ENCODE measurements at regions not wholly inside any gene's neighbourhood (a gene's known extent, or its start where the extent isn't known, plus 50 kb on each side); places are given as distances from the start of the nearest gene placed in this dataset.

DNA sequence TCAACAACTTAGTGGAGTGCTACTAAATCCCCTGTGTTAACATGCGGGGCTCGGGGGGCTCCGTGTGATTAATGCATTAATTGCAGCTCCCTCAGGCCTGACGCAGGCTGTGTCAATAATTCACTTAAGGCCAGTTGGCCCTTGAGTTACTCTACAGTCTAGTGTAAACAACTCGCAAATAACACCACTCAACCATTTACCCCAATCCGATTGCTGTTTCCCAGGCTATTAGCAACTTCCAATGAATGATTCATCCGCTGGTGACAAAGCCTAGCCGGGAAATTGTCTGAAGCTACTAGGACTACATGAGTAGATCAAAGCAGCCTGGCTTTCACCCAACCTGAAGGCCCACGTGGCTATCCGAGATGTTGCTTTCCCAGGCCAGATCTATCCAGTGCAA lies 121.3 kb upstream of the SOX14 start:
- no peak for TF ChIP-seq EZH2 (IDR thresholded peaks at IDR 0.05)
- TF ChIP-seq POLR2AphosphoS5 (IDR thresholded peaks at IDR 0.05; ENCODE audit: borderline replicate concordance, low read depth, low read length), result no peak
- no peak for TF ChIP-seq FOXP2 (optimal IDR thresholded peaks at IDR 0.05; ENCODE audit: control extremely low read depth, extremely low read length, insufficient read depth)
